ENCODE measurements at regions not wholly inside any gene's neighbourhood (a gene's known extent, or its start where the extent isn't known, plus 50 kb on each side); places are given as distances from the start of the nearest gene placed in this dataset.
A peak's percentile ranks its signal among the peaks of the same experiment; 100 is the strongest.

DNA sequence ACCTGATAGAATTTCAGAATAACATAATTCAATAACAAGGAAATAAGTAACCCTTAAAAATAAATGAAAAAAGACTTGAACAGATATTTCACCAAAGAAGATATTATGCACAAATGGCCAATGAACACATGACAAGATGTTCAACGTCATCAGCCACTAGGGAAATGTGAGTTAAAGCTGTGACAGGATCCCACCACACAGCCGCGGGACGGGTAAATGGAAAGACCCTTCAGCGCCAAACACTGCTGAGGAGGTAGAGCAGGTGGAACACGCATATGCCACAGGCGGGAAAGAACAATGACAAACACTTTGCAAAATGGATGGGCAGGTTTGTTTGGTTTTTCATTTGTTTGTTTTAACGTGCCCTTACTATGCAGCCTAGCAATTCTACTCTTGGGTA, 86.1 kb upstream of the RNF32 start:
- no peak for DNase-seq (ENCODE audit: extremely low read depth in 1 of 11, low read depth in 9 of 11, low spot score in 4 of 11)

- no peak for DNase-seq (ENCODE audit: extremely low read depth in 1 of 11, low read depth in 9 of 11, low spot score in 4 of 11)
Observed at GRCh38 chr7:156549636-156550035, 90.9 kb upstream of the RNF32 start.

GRCh38 chr7:156547884-156548561, 92.6 kb upstream of the RNF32 start:
- no peak for DNase-seq (ENCODE audit: extremely low read depth in 1 of 11, low read depth in 9 of 11, low spot score in 4 of 11)

GRCh38 chr7:156545979-156546378, 94.6 kb upstream of the RNF32 start:
- no peak for DNase-seq (ENCODE audit: extremely low read depth in 1 of 11, low read depth in 9 of 11, low spot score in 4 of 11)

- DNase-seq (ENCODE audit: extremely low read depth in 1 of 11, low read depth in 9 of 11, low spot score in 4 of 11) = no peak
Observed at GRCh38 chr7:156544919-156545715, 95.5 kb upstream of the RNF32 start.

GRCh38 chr7:156543699-156544598, 96.6 kb upstream of the RNF32 start:
- DNase-seq (ENCODE audit: extremely low read depth in 1 of 11, low read depth in 9 of 11, low spot score in 4 of 11) = no peak

DNA sequence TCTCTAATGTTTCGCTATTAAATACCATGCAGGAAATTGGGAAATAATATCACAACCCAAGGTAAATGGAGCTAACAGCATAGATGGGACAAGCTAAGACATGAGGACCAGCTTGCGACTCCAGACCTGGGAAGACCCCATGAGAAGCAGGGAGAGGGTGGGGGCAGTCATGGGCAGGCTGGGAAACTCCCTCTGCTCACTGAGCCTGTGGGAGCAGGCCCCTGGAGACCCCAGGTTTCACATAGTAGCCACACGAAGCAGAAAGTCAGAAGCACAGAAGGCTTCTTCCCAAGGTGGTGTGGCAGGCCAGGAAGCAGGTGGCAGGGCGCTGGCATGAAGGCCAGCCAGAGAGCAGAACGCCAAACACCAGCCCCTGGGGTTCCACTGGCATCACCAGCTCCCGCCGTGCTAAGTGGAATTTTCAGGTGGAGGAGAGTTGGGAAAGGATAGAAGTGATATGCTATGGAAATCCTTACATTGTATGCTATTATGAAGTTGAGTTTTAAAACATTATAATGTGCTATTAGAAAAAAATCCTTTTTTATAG, 99.9 kb upstream of the RNF32 start:
- no peak for DNase-seq (ENCODE audit: extremely low read depth in 1 of 11, low read depth in 9 of 11, low spot score in 4 of 11)

DNA sequence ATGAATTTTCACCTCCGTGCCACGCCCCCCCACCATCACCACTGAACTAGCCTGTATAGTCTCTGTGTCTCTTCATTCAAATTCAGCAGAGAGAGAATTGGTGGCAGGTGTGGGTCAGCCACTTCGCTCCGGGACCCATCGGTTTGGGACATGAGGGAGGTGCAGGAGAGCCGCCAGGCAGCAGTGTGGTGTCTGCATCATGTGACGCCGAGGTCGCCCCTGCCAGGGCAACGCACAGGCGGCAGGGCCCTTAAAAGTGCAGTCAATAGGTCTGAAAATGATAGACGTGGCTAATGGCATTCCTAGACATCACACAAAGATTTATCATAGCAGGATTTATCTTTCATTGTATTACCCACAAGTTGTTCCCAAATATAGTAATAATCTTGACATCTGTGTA, 100.6 kb upstream of the RNF32 start:
- DNase-seq (ENCODE audit: extremely low read depth in 1 of 11, low read depth in 9 of 11, low spot score in 4 of 11) = no peak

DNA sequence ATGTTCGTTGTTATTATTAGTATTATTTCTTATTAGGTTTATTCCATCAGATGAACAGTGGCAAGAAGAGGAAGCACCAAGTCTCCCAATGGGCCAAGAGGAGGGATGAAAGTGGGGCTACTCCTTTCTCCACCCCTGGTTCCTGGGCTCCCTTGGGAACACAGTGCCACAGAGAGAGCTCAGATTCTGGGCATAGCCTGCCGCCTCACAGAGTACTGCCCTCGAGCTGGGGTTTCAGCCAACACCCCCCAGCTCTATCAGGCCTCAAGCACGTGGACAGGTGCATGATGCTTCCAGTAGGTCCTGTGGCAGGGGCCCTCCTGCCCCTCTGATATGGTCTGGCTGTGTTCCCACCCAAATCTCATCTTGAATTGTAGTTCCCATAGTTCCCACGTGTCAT, 103.6 kb upstream of the RNF32 start:
- DNase-seq (ENCODE audit: extremely low read depth in 1 of 11, low read depth in 9 of 11, low spot score in 4 of 11) = no peak

- DNase-seq (ENCODE audit: extremely low read depth in 1 of 11, low read depth in 9 of 11, low spot score in 4 of 11) = no peak
Observed at GRCh38 chr7:156534925-156535324, 105.6 kb upstream of the RNF32 start.

- no peak for DNase-seq (ENCODE audit: extremely low read depth in 1 of 11, low read depth in 9 of 11, low spot score in 4 of 11)
Observed at GRCh38 chr7:156533964-156534363, 106.6 kb upstream of the RNF32 start.

DNA sequence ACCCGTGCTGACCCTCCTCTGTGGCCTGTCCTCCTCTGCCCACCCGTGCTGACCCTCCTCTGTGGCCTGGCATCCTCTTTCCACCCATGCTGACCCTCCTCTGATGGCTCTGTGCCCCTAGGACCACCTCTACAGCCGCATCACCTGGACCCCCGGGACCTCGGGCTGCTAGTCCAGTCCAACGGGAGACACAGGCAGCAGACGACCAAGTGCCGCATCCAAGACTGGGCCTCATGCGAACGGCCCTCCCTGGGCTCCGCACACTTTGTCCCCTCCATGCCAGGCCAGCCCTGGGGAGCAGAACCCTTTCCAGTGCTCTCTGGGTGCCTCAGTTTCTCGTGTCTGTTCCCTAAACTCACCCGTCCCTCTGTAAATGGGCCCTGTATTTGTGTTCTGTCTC, 107.2 kb upstream of the RNF32 start:
- DNase-seq (ENCODE audit: extremely low read depth in 1 of 11, low read depth in 9 of 11, low spot score in 4 of 11) = no peak

- DNase-seq (ENCODE audit: extremely low read depth in 1 of 11, low read depth in 9 of 11, low spot score in 4 of 11) = no peak
Observed at GRCh38 chr7:156532016-156532602, 108.5 kb upstream of the RNF32 start.

DNA sequence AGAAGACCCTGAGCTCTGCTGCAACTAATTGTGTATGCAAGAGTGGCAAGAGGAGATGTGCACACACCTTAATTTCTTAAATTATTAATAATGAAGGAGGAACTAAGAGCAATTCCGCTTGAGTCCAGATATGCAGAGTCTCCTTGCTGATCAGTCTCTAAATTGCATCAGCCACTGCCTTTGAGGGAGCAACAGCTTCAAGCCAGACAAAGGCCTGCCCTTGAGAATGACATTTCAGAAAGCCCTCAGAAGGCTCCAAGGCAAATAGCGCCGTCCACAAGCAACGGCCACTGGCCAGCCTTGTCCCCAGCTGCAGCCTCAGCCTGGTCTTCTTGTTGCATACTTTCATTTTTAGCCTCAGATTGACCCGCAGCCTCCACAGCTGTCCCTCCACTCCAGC, 110.6 kb upstream of the RNF32 start:
- DNase-seq (ENCODE audit: extremely low read depth in 1 of 11, low read depth in 9 of 11, low spot score in 4 of 11) = no peak

GRCh38 chr7:156527458-156527890, 113.1 kb upstream of the RNF32 start:
- DNase-seq (ENCODE audit: extremely low read depth in 1 of 11, low read depth in 9 of 11, low spot score in 4 of 11) = peak in 4 of 11 donors; percentile 9 to 48 (median 22)

DNA sequence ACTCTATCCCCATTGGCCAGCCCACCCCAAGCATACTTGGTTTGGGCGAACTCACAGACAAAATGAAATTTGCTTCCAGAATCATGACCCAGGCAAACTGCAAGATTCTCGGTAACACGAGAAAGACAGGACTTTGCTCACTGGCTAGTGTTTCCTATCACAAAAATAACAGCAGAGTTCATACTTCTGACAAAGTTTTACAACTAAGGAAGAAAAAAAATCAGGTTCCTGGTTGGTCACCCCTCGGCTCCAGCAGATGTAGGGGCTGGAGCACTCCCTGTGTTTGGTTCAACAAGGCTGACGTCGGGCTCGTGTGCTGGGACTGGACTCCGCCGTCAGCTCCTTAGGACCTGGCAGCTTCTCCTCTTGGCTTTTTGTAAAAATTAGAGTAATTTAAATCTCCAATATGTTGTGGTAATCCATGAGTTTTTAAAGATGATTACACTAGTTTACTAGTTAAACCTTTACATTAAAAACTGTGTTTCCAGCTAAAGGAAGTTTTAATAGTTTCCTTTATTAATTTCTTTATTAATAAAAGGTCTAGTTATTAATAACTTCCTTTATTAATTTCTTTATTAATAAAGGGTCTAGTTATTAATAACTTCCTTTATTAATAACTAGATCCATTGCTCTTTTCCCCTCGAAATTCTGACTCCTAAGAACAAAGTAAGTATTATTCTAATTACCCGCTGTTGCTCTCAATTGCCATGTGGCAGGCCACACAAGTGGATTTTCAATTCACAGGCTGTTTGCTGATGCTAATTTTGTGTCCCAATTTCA, 115.6 kb upstream of the RNF32 start:
- DNase-seq (ENCODE audit: extremely low read depth in 1 of 11, low read depth in 9 of 11, low spot score in 4 of 11) = no peak

DNA sequence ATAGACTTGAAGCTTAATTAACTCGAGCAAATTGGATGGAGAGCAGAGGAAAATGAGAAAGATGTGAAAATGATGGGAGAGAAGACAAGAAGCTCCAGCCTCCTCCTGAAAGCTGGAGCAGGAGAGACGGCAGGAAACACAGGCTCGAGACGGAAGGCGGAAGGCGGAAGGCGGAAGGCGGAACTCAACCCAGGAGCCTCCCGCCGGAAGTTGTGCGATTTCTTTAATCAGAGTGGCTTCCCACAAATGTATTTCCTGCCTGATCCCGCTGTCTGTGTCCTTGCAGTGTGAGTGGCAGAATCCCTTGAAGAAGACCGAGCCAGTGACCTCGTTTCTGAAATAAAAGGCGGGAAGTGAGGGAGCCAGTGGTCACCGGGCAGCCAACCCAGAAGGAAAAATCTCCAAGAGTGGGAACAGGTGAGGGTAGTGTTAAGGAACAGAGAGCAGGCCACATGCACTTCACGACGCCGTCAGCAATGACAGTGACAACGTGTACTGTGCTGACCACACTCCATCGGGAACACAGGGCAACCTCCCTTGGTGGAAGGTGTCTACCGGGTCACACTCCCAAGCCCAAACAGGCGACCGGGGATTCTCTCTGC, 117.0 kb upstream of the RNF32 start:
- no peak for DNase-seq (ENCODE audit: extremely low read depth in 1 of 11, low read depth in 9 of 11, low spot score in 4 of 11)

DNA sequence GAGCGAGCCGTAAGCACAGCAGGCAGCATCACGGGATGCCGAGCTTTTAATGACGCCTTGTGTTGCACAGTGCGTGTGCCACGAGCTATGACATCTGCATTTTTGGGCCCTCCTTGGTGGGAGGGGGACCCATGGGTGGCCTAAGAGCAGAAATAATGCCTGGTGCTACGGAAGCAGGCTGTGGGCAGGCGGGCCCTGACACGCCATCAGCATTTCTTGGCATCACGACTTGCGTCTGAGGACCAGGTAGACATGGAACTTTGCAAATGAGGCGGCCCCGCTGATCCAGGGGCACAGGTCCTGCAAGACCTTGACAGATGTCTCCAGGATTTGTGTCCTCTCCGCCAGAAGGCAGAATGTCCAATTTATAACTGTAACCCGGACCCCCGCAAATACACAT, 117.8 kb upstream of the RNF32 start:
- DNase-seq (ENCODE audit: extremely low read depth in 1 of 11, low read depth in 9 of 11, low spot score in 4 of 11) = no peak

Measured in renal cortex interstitium (tissue), 11 donors.